CD4-positive, alpha-beta T cell treated with Interleukin-21 for 1 hour (primary cell): ENCODE measurements at regions not wholly inside any gene's neighbourhood (a gene's known extent, or its start where the extent isn't known, plus 50 kb on each side); places are given as distances from the start of the nearest gene placed in this dataset.

Experiments used
- DNase-seq: peaks from one replicate; pipeline ENCODE4 v3.0.0-alpha.2; 2020

DNA sequence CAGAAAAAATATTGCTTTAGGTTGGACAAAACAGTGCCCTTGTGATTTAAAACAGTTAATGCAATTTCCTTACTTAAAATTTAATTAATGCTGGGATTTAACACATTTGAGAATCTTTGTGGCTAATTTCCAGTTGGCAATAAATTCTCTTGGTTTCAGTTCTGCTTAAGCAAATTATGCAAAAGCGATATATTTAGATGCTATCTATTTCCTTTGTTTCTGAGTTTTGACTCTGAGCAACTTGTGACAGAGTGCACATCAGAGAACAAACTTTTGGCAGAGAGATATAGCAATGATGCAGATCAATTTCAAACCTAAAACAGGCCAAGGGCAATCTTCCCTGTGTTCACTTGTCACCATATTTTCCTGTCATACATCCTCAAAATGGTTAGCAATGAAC is 933.6 kb upstream of the ZWINT start:
- no peak for DNase-seq

DNA sequence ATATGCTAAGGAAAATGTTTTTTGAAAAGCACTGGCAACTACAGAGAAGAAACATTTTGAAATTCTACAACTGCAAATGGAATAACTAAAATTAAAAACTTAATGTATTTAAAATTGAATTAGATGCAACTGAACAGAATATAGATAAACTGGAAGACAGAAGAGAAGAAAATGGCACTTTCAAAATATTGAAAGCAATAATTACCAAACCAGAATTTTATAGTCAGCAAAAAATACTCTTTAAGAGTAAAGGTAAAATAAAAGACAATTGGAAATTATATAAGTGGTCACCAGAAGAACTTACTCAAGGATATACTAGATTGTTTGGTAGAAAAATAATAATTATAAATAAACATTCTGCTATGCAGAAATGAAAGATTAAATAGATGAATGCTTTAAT is 927.7 kb upstream of the ZWINT start:
- no peak for DNase-seq

DNA sequence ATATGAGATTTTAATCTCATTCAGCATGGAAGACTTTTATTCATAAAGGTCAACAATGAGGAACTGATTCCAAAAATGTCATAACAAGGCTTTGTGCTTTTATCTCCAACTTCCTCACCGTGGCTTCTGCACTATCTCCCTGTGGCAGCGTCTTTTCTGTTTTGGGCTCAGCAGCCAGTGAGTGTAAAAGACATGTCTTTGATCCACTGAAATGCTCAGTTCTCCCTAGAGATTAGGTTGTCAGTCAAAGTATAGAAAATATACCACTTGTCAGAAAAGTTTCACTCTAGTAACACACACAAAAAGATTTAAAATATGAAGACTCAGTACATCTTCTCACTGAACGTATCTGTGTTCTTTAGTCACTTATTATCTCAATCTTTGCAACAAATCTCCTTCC is 901.8 kb upstream of the ZWINT start:
- no peak for DNase-seq

DNA sequence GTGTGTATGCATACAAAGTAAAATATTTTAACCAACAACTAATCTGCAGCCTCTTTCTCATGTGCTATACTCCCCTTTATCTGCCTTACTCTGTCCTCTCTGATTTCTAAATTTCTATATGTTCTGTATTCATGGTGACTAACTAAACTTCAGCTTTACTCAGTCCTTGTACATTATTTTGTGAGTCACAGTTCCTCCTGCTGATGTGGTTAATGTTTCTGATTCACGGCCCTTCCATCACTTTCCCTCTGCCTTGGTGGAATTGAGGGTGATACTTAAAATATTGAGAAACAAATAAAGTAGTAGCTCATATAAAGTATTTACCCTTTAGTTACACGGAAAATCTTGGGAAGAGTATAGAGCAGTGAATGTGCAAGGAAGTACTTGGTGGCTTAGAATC is 899.1 kb upstream of the ZWINT start:
- DNase-seq, result no peak

DNA sequence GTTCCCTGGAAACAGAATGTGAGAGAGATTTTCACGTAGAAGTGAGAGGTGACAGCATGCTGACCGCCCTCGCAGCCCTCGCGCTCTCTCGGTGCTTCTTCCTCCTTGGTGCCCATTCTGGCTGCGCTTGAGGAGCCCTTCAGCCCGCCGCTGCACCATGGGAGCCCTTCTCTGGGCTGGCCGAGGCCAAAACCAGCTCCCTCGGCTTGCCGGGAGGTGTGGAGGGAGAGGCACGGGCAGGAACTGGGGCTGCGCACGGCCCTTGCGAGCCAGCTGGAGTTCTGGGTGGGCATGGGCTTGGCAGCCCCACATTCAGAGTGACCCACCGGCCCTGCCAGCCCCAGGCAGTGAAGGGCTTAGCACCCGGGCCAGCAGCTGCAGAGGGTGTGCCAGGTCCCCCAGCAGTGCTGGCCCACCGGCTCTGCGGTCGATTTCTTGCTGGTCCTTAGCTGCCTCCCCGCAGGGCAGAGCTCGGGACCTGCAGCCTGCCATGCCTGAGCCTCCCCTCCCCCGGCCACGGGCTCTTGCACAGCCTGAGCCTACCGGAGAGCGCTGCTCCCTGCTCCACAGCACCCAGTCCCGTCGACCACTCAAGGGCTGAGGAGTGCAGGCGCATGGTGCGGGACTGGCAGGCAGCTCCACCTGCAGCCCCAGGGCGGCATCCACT is 888.7 kb upstream of the ZWINT start:
- no peak for DNase-seq

DNA sequence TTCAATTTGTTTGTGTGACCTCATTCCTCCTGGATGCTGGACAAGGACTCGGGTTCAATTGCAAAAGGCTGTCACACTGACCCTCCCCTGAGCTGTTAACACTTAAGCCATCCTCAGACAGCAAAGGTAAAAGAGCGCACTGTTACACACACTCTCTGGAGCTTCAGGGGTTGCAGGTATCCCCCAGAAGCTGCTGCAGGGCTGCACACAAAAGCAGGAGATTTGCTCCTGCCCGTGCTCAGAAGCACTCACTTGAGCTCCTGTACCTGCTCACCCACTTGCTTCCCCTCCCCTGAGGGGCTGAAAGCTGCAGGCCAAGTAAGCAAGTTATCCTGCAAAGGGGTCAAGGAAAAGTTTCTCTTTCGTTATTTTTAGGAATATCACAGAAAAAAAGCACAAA is 886.2 kb upstream of the ZWINT start:
- no peak for DNase-seq

DNA sequence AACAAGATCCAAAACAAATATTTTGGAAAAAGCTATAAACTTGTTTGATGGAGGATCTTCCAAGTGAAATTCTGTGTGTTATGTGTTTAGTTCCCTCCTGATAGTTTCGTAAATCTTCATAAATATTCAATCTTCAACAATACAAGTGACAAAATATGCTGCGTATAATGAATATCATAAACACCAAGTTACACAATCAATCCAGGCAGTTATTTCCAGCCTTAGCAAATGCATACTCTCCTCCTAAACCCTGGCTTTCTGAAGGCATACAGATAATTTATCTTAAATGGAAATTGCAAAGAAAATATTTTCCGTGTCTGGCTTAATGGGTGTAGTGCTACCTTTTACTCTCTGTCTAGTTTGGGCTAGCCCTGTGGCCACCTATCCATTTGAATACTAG is 864.9 kb upstream of the ZWINT start:
- no peak for DNase-seq

DNA sequence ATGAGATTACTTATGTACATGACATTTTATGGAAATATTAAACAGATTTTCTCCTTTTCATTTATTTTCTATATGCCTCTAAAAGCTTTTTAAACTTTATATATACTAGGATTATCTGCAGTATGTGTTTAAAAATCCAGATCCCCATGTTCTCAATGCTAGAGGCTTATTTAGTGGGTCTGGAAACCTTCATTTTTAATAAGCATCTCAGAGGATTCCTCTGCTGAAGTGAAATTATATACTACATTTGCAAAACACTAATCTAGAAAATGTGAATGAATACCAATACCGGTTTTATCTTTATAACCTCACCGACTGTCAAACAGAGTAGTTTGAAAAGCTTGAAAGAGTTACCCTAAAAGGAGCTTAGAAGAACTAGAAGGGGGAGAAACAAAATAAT is 863.8 kb upstream of the ZWINT start:
- no peak for DNase-seq

DNA sequence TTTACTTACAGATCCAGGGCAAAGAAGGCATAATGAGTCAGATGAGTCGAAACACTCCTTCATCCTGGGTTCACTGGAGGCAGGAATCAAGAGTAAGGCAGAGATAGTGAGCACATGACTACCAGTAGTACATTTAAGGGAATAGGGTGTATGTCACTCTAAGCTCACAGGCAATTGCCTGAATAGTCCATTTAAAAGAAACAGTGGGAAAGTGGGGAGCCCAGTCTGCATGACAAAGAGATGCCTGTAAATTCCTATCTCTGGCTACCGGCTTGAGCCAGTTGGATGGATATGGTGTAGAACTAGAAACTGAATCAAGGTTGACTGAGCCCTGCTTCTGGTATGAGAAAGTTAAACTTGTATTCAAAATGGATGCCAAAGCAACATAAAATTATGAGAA is 861.5 kb upstream of the ZWINT start:
- DNase-seq, result no peak

DNA sequence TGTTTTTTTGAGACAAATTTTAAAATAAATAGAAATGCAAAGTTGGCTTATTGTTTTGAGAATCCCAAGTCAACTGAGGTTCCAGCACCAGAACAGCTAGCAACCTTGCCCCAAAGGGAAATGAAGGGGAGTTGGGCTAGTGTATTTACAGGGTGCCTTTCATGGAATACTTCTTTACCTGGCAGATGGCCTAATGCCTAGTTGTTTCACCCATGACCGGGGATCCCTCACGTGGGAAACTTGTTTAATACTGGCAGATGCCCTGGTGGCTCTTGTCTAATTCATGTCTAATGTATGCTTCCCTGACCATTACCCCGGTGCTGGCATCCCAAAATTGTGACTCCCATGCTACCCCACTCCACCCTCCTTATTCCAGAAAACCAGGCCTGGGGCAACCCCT is 861.1 kb upstream of the ZWINT start:
- DNase-seq, result no peak

DNA sequence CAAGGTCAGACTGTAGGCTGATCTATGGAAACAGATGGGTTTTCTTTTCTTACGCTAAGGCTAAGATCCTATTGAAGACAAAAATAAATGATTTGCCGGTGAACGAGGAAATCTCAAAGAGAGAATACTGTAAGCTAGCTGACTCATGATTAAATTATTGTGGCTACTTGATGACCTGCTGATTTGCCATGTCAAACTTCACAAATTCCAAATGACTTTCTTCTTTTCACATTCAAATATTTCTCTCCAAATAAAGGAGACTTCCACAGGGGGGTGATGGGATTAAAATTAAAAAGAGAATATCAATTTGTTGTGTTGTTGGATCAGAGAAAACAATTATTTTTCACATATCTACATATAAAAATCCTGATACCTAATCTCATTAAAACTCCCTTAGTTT is 860.6 kb upstream of the ZWINT start:
- no peak for DNase-seq

DNA sequence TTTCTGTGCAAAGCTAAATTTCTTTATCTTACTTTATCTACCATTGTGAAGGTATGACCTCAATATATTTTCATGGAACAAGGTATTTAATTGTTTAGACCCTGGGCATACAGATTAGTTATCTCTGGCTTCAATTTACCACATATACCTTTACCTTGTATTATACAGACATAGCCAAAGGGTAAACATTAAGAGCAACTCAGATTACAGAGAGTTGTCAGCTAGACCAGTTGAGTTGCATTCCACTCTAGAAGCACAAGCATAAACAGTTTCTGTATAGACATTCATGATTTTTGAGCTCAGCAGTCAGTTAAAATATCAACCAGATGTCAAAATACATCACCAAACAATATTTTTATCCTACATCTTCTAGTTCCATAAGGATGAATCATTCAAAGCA is 857.3 kb upstream of the ZWINT start:
- no peak for DNase-seq

DNA sequence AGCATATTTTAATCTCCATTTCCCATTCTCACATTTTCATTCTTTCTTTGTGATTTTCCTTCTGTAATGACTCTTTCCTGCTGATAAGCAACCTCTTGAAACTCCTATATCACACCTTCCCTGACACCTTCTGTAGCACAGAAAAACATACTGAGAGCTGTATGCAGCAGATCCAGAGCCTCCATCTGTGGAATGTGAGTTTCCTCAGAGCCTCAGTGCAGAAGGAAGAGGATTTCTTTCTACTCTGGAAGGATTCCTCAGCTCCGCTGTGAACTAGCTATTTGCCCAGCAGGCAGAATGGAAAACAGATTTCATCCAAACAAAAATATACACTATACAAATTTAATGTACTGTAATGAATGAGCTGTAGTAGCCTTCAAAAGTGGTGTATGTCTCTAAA is 841.3 kb upstream of the ZWINT start:
- DNase-seq, result no peak

DNA sequence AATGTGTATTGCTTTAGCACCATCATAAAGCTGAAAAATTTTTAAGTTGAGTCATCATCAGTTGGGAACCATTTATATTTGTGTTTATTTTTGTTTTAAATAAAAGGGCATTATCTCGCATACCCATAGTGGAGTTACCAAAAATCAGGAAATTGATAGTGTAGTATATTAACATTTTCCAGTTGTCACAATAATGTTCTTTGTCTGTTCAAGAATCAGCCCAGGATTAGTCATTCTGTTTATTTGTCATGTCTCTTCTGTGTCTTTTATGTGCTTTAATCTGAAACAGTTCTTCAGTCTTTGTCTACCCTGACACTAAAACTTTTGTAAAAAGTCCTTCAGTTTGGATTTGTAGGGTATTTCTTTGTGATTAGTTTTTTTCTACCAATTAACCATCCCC is 827.8 kb upstream of the ZWINT start:
- no peak for DNase-seq

DNA sequence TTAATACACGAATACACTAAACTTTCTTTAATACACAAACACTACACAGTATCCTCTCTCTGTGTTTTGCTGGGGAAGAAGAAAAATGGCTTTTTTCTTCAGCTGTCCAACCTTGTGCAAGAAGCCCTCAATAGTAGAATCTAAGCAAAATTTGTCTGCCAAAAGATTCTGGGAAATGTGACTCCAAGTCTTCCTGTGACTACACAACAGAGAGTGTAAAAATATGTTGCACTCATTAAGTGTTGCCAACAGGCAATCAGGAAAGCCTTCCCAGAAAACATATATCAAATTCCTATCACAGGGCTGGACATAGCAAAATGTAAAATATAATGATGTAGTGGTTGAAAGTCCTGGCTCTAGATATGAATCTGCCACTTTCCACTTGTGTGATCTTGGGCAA is 825.1 kb upstream of the ZWINT start:
- DNase-seq, result no peak

DNA sequence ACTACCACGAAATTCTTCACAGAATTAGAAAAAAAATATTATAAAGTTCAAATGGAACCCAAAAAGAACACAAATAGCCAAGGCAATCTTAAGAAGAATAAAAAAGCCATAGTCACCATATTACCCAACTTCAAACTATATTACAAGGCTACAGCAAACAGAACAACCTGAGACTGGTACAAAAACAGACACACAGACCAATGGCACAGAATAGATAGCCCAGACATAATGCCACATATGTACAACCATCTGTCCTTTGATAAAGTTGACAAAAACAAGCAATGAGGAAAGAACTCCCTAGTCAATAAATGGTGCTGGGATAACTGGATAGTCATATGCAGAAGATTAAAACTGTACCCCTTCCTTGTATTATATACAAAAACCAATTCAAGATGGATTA is 808.5 kb upstream of the ZWINT start:
- DNase-seq, result no peak

DNA sequence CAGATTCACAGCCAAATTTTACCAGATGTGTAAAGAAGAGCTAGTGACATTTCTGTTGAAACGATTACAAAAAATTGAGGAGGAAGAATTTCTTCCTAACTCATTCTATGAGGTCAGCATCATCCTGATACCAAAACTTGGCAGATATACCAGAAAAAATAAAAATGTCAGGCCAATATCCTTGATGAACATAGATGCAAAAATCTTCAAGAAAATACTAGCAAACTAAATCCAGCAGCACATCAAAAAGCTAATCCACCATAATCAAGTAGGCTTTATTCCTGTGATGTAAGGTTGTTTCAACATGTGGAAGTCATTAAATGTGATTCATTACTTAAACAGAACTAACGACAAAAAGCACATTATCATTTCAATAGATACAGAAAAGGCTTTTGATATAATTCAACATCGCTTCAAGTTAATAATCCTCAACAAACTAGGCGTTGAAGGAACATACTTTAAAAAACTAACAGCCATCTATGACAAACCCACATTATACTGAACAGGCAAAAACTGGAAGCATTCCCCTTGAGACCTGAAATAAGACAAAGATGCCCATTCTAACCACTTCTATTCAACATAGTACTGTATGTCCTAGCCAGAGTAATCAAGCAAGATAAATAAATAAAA is 807.7 kb upstream of the ZWINT start:
- no peak for DNase-seq

DNA sequence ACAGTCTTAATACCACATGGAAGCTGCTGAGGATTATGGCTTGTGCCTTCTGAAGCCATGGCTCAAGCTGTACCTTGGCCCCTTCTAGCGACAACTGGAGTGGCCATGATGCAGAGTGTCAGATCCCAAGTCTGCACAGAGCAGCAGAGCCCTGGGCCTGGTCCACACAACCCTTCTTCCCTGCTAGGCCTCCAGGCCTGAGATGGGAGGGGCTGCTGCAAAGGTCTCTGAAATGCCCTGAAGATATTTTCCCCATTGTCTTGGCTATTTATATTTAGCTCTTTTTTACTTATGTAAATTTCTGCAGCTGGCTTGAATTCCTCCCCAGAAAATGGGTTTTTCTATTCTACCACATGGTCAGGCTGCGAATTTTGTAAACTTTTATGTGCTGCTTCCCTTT is 804.6 kb upstream of the ZWINT start:
- DNase-seq, result no peak

DNA sequence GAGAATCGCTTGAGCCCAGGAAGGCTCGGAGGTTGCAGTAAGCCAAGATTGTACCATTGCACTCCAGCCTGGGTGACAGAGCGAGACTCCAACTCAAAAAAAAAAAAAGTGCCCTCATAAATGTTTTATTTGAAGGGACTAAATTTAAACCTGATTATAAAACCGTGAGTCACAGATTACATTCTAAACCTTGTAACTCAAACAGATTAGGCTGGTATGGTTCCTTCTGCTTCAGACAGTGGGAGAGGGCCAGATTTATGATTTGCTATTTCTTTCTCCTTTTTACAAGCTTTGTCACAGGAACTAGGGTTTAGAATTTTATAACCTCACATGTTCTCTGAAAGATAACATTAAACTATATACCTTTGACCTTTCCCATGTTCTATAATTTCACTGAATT is 801.2 kb upstream of the ZWINT start:
- DNase-seq, result no peak

DNA sequence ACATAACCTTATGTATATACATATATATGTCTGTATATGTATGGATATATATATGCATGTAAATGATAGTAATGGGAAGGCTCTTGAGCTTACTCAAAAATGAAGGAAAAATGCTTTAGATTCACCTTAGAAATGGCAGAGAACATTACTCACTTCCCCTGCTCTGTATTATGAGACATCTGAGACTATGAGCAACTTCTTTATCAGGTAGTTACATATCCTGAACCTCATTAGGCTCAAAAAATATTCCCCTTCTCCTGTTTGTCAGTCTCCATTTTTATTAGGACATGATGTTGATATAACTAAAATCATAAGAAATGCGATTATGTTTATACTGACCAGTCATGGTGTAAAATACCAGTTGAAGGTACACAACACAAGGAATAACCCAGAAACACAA is 800.1 kb upstream of the ZWINT start:
- no peak for DNase-seq

DNA sequence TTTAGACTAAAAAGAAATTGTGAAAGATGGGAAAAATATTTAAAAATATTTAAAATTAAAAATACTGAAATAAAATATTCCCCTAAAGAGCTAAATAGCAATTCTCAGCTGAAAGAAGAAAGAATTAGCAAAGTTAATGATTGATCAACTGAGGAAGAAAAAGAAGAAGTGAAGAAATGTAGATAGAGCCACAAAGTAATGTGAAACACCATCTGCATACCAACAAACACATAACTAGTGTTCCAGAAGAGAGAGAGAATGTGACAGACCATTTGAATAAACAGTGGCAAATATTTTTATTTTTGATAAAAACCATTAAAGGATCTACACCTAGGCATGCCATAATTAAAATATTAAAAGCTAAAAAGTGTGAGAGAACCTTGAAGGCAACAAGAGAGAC is 784.5 kb upstream of the ZWINT start:
- DNase-seq, result no peak

DNA sequence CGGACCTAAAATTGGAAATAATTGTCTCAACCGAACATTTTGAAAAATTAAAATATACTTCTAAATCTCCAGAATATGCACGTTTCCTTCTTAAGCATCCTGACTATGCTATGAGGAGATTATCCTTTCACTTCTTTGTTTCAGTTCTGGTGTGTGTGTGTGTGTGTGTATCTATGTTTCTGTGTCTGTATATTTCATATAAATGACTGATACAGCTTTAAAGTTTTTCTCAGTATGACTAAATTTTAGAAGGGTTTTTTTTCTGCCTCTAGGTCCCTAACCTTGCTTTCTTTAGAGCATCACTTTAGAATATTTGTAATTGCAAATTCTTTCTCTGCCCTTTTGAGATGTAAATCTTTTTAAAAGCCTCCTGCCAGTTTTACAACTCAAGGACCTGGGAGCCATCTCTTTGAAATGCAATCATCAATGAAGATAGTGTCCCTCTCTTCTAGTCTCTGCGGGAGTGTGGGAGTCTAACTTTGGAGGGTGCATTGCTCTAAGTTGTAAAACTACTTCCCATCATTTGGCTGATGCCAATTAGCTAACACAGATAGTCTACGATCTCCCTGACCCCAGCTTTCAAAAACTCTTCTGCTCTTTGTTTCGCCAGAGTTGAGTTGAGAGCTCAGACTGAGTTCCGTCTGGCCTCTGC is 782.0 kb upstream of the ZWINT start:
- DNase-seq, result no peak

DNA sequence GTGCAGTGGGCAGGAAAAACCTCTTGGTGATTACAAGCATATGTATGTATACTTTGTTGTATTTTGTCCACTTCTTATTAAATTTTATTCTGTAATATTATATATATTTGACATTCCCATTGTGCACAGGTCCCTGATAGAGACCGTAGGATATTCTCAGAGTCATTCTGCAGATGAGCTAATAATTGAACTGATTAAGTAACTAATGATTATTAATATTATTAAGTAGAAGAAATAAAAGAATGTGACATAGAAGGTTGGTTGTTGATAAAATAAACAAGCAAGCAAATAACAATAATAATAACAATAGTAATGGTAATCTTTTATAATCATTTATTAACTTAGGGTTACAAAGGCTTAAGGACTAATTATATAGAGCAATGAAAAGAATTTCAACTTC is 780.6 kb upstream of the ZWINT start:
- no peak for DNase-seq

DNA sequence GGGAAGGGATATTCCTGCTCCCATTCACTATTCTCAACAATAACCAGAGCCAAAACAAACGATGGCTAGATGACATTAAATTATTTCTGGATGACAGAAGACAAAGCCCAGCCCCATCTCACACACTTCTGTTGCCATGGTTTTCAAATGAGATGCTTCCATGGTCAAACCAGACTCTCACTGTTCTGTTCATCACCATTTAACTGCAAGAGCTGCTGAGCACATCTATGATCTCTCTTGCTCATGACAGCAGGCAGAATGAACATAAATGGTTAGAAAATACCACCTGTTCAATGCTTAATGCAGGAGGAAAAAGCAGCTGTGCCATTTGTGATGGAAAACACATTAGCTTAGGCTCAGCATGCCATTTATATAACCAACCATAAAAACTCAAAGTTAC is 758.6 kb upstream of the ZWINT start:
- DNase-seq, result no peak

DNA sequence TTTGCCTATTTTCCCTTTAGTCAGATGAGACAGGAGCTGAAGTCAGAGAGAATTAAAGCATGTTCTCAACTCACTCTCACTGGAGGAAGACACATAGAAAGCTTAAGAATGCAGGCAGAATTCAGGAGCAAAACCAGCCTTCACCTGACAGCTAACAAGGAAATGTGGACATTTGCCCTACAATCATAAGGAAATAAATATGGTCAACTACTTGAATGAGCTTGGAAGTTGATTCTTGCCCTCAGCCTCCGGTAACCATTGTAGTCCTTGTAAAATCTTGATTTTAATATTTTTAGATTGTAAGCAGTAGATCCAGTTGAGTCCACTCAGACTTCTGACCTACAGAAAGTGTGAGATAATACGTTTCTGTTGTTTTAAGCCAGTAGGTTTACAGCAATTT is 752.5 kb upstream of the ZWINT start:
- no peak for DNase-seq
